Panc1 (cell line): ENCODE measurements at regions not wholly inside any gene's neighbourhood (a gene's known extent, or its start where the extent isn't known, plus 50 kb on each side); places are given as distances from the start of the nearest gene placed in this dataset.
A peak's percentile ranks its signal among the peaks of the same experiment; 100 is the strongest.

Experiments
- ATAC-seq: fragments of 200-7000 bp; cut with Tn5 transposase; 2 replicates; pipeline ENCODE4 v1.9.1; 2020; ENCODE audit warnings: mild to moderate bottlenecking, moderate library complexity
- BruUV-seq: library from RNA; stranded (reverse); fragments of 400-500 nt; replicated peaks from 2 replicates; lab custom pipeline; 2021; lab: Mats Ljungman, UMichigan
- CTCF ChIA-PET: fragments of 300-600 bp; sonication (Branson Sonifier 250); formaldehyde crosslinking; loops from one replicate; lab custom pipeline; 2022; ENCODE audit warnings: antibody characterized with exemption; lab: Charles Lee
- POLR2A ChIA-PET: fragments of 300-600 bp; sonication (Branson Sonifier 250); formaldehyde crosslinking; loops from one replicate; lab custom pipeline; 2022; ENCODE audit warnings: antibody characterized with exemption; lab: Charles Lee
- DNase-seq: peaks from one replicate; pipeline ENCODE4 v3.0.0-alpha.2; 2010; ENCODE audit warnings: low read depth, low spot score
- H3K27ac ChIP-seq: 2 replicates; pipeline ENCODE4 v1.5.1; 2011; ENCODE audit warnings: mild to moderate bottlenecking, low read length, inconsistent platforms
- H3K27me3 ChIP-seq: fragments of 200-500 bp; sonication (Bioruptor generic); 2 replicates; pipeline ENCODE4 v1.6.0; 2014; ENCODE audit warnings: low read length, inconsistent platforms; ENCODE audit not compliant: control insufficient read depth, insufficient read depth
- H3K36me3 ChIP-seq: fragments of 200-500 bp; sonication (Bioruptor generic); 2 replicates; pipeline ENCODE4 v1.5.1; 2014; ENCODE audit warnings: inconsistent platforms, mild to moderate bottlenecking, low read length, moderate library complexity; ENCODE audit not compliant: control insufficient read depth, insufficient read depth
- H3K4me1 ChIP-seq: 2 replicates; pipeline ENCODE4 v1.5.1; 2011; ENCODE audit warnings: inconsistent platforms, mild to moderate bottlenecking, low read length, moderate library complexity; ENCODE audit not compliant: control insufficient read depth, insufficient read depth
- H3K4me3 ChIP-seq, 2 experiments: 2 replicates each; pipeline ENCODE4 v1.5.1; 2011 to 2012; ENCODE audit warnings: low read depth in 2 of 2, low read length in 2 of 2, mild to moderate bottlenecking in 2 of 2, inconsistent platforms in 1 of 2, moderate library complexity in 1 of 2
- H3K9me3 ChIP-seq: fragments of 200-500 bp; sonication (Bioruptor generic); 2 replicates; pipeline ENCODE4 v1.5.1; 2014; ENCODE audit warnings: low read depth, mild to moderate bottlenecking, inconsistent platforms, low read length, moderate library complexity; ENCODE audit not compliant: control insufficient read depth, insufficient read depth
- CTCF ChIP-seq: fragments of 450-650 bp; IDR thresholded peaks from 2 replicates; pipeline ENCODE4 v1.5.1; 2017; ENCODE audit warnings: mild to moderate bottlenecking
- POLR2AphosphoS5 ChIP-seq: IDR thresholded peaks from 2 replicates; pipeline ENCODE4 v1.6.1; 2012; ENCODE audit warnings: mild to moderate bottlenecking, low read depth, low read length, moderate library complexity
- REST ChIP-seq, 2 experiments: IDR thresholded peaks; 2 replicates each; pipeline ENCODE4 v1.6.1; 2011 to 2012; ENCODE audit warnings: low read depth in 2 of 2, control low read depth in 1 of 2, low read length in 1 of 2, mild to moderate bottlenecking in 1 of 2, moderate library complexity in 1 of 2; ENCODE audit not compliant: insufficient read depth in 1 of 2
- SIN3A ChIP-seq: IDR thresholded peaks from 2 replicates; pipeline ENCODE4 v1.6.1; 2012; ENCODE audit warnings: low read depth, mild to moderate bottlenecking, low read length, moderate library complexity, borderline replicate concordance; ENCODE audit not compliant: insufficient read depth
- TCF7L2 ChIP-seq: IDR thresholded peaks from 2 replicates; pipeline ENCODE4 v1.6.1; 2011; ENCODE audit warnings: mild to moderate bottlenecking, low read depth, low read length, inconsistent platforms
- in situ Hi-C: cut with HindIII; loops from 2 replicates; pipeline ENCODE4 v1.10.0; 2016; ENCODE audit warnings: low sequenced_read_pairs, low pct_unique_long_range_greater_than_20kb
- intact Hi-C: fragments of 100-400 bp; cut with micrococcal nuclease; formaldehyde crosslinking; loops from one replicate; pipeline ENCODE4 v1.10.0; 2022; ENCODE audit not compliant: unreplicated experiment

DNA sequence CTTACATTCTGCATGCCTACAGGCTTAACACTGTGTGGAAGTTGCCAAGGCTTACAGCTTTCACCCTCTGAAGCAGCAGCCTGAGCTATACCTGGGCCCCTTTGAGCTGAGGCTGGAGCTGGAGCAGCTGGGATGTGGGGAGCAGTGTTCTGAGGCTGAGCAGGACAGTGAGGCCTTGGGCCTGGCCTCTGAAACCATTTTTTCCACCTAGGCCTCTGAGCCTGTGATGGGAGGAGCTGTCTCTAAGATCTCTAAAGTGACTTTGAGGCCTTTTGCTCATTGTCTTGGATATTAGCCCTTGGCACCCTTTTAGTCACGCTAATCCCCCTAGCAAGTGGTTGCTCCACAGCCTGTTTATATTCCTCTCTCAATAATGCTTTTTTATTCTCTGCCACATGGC, 59.9 kb upstream of the ZBED5 start:
- DNase-seq (no peak), ATAC-seq (no peak)
- intact Hi-C loops (no loop called here), in situ Hi-C loops (no loop called here)
- POLR2A ChIA-PET = no interaction called here
- no peaks in the 10 kb centered on the region for H3K36me3 ChIP-seq
- no TSS peak for BruUV-seq
- no peak for TF ChIP-seq REST (IDR thresholded peaks at IDR 0.05; ENCODE audit: insufficient read depth in 1 of 2, low read depth in 2 of 2, low read length in 1 of 2)
- no peak for TF ChIP-seq SIN3A
- TF ChIP-seq TCF7L2 = no peak
- no peak for TF ChIP-seq POLR2AphosphoS5
- TF ChIP-seq CTCF = no peak
- H3K4me1 ChIP-seq = no peaks in the 10 kb centered on the region
- no peak overlapping the region for H3K4me3 ChIP-seq
- CTCF ChIA-PET = interaction anchor here (0.5 kb wide), 1 partner anchor 85 kb away, joined by 6 read pairs; no protein-coding TSS in a partner anchor
- H3K27ac ChIP-seq = peak overlapping the region; percentile 5; the same call in 1 of the 2 replicates
- H3K9me3 ChIP-seq = peaks cover 11% of the 10 kb centered on the region; the same call in 1 of the 2 replicates
- no peaks in the 10 kb centered on the region for H3K27me3 ChIP-seq

DNA sequence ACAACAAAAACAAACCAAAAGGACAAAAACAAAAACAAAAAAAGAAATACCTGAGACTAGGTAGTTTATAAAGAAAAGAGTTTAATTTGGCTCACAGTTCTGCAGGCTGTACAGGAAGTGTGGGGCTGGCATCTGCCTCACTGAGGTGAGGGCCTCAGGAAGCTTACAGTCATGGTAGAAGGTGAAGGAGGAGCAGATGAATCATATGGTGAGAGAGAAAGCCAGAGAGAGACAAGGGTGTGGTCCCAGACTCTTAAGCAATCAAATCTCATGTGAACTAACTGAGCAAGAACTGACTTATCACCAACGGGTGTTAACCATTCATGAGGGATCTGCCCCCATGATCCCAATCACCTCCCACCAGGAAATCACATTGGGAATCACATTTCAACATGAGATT, 58.8 kb upstream of the ZBED5 start:
- no peak overlapping the region for H3K27ac ChIP-seq
- intact Hi-C loops (no loop called here), in situ Hi-C loops (no loop called here)
- TF ChIP-seq TCF7L2 (no peak), CTCF (no peak), SIN3A (no peak), POLR2AphosphoS5 (no peak), REST (IDR thresholded peaks at IDR 0.05; ENCODE audit: insufficient read depth in 1 of 2, low read depth in 2 of 2, low read length in 1 of 2) (no peak)
- CTCF ChIA-PET = no interaction called here
- no peaks in the 10 kb centered on the region for H3K4me1 ChIP-seq
- DNase-seq = no peak
- H3K36me3 ChIP-seq = no peaks in the 10 kb centered on the region
- no peak overlapping the region for H3K4me3 ChIP-seq
- peaks cover 11% of the 10 kb centered on the region; the same call in 1 of the 2 replicates for H3K9me3 ChIP-seq
- no peak for ATAC-seq
- BruUV-seq = no TSS peak
- POLR2A ChIA-PET = no interaction called here
- no peaks in the 10 kb centered on the region for H3K27me3 ChIP-seq
